Upper lobe of left lung (tissue), 6 donors: ENCODE measurements at regions not wholly inside any gene's neighbourhood (a gene's known extent, or its start where the extent isn't known, plus 50 kb on each side); places are given as distances from the start of the nearest gene placed in this dataset.
"Not testable (repeated sequence)": the region's sequence is repeated elsewhere in the genome, so short reads cannot be mapped to it uniquely, and the experiment has no call there.

Experiments used
- ATAC-seq, 2 donors: fragments of 200-7000 bp; cut with Tn5 transposase; one replicate each; pipeline ENCODE4 v1.9.1; 2022; ENCODE audit warnings: mild to moderate bottlenecking in 2 of 2, moderate library complexity in 2 of 2; ENCODE audit not compliant: low FRiP score in 2 of 2
- DNase-seq, 2 donors: peaks; one replicate each; pipeline ENCODE4 v3.0.0-alpha.2; 2019 to 2020
- H3K27ac ChIP-seq, 4 donors: fragments of 200-600 bp; sonication (generic); one replicate each; pipeline ENCODE4 v1.5.1; 2016 to 2019
- H3K27me3 ChIP-seq, 4 donors: fragments of 200-600 bp; sonication (generic); one replicate each; pipeline ENCODE4 v1.5.1; 2017 to 2019
- H3K36me3 ChIP-seq, 4 donors: fragments of 200-600 bp; sonication (generic); one replicate each; pipeline ENCODE4 v1.5.1; 2016 to 2019
- H3K4me1 ChIP-seq, 4 donors: fragments of 200-600 bp; sonication (generic); one replicate each; pipeline ENCODE4 v1.5.1; 2018 to 2019
- H3K4me3 ChIP-seq, 4 donors: fragments of 200-600 bp; sonication (generic); one replicate each; pipeline ENCODE4 v1.5.1; 2017 to 2019; ENCODE audit warnings: mild to moderate bottlenecking in 2 of 4, moderate library complexity in 1 of 4
- H3K9me3 ChIP-seq, 4 donors: fragments of 200-600 bp; sonication (generic); one replicate each; pipeline ENCODE4 v1.5.1; 2018 to 2019
- EP300 ChIP-seq, 4 donors: sonication (generic); formaldehyde crosslinking; IDR thresholded peaks; one replicate each; pipeline ENCODE4 v1.5.1; 2017; ENCODE audit warnings: antibody characterized with exemption in 4 of 4, control low read depth in 2 of 4
- POLR2A ChIP-seq, 4 donors: fragments of 450-650 bp; IDR thresholded peaks; one replicate each; pipeline ENCODE4 v1.5.1; 2016 to 2017; ENCODE audit warnings: antibody characterized with exemption in 4 of 4, mild to moderate bottlenecking in 2 of 4
- POLR2AphosphoS5 ChIP-seq, 2 donors: sonication (generic); formaldehyde crosslinking; IDR thresholded peaks; one replicate each; pipeline ENCODE4 v1.5.1; 2017; ENCODE audit warnings: antibody characterized with exemption in 2 of 2
- WGBS, 2 donors: methylation state at CpG; one replicate each; pipeline ENCODE4 v1.1.5; 2017 to 2018; 5-methylcytosine and 5-hydroxymethylcytosine counted together
- TF ChIP-seq, protein P1 (sequence below), 6 experiments: fragments of 450-650 bp in 4 of 6; fragments of 200-600 bp in 2 of 6; sonication (generic) in 2 of 6; IDR thresholded peaks; one replicate each; pipeline ENCODE4 v1.5.1; 2016 to 2019; ENCODE audit warnings: antibody characterized with exemption in 6 of 6
- donor health status: DM: no; HTN: no; CAD: no; lungs with moderate emphysema.
- donor health status: DM: no; HTN: yes; CAD: no; lungs with severe emphysema.

DNA sequence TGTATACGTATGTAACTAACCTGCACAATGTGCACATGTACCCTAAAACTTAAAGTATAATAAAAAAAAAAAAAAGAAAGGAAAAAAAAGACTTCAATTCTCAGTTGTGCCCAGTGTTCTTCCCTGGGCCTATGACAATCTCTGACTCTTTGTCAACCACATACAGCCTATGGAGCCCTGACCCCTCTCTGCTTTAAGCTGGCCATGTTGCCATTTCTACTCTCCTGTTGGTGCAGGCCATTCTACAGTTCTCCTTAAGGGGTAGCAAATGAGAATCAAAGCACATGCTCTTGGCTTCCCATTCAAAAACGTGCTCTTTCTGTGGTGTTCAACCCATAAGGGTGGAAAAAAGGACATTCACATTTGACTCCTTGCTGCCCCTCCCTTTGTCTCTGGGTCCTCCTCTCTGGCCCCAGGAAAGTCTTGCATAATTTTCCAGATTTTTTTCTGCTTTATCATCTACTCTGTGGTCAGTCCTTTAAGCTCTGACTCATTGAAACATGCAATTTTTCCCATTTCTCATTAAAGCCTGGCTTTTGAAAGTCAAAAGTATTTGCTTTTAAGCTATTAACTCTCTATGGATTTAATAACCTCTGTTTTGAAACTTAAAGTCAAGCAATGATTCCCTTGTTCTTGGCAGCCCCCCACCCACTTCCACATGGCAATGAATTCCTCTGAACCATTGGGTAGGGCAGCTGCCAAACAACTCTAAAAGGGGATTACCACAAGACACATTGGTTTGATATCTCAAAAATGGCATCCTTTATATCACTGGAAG is 208.6 kb upstream of the MCHR2 start:
- Histone ChIP-seq H3K4me3 (no peak overlapping the region), H3K4me1 (no peaks in the 10 kb centered on the region), H3K27ac (no peak overlapping the region), H3K27me3 (no peaks in the 10 kb centered on the region), H3K9me3 (no peaks in the 10 kb centered on the region), H3K36me3 (no peaks in the 10 kb centered on the region)
- DNase-seq = no peak
- ATAC-seq = peak; percentile 49 to 95
- WGBS, 2 donors = 62 to 67% methylated on average over 2 of the region's 2 CpGs
- no peak for TF ChIP-seq POLR2A (IDR thresholded peaks at IDR 0.05)
- TF ChIP-seq, protein P1, sequence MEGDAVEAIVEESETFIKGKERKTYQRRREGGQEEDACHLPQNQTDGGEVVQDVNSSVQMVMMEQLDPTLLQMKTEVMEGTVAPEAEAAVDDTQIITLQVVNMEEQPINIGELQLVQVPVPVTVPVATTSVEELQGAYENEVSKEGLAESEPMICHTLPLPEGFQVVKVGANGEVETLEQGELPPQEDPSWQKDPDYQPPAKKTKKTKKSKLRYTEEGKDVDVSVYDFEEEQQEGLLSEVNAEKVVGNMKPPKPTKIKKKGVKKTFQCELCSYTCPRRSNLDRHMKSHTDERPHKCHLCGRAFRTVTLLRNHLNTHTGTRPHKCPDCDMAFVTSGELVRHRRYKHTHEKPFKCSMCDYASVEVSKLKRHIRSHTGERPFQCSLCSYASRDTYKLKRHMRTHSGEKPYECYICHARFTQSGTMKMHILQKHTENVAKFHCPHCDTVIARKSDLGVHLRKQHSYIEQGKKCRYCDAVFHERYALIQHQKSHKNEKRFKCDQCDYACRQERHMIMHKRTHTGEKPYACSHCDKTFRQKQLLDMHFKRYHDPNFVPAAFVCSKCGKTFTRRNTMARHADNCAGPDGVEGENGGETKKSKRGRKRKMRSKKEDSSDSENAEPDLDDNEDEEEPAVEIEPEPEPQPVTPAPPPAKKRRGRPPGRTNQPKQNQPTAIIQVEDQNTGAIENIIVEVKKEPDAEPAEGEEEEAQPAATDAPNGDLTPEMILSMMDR (IDR thresholded peaks at IDR 0.05) = no peak

DNA sequence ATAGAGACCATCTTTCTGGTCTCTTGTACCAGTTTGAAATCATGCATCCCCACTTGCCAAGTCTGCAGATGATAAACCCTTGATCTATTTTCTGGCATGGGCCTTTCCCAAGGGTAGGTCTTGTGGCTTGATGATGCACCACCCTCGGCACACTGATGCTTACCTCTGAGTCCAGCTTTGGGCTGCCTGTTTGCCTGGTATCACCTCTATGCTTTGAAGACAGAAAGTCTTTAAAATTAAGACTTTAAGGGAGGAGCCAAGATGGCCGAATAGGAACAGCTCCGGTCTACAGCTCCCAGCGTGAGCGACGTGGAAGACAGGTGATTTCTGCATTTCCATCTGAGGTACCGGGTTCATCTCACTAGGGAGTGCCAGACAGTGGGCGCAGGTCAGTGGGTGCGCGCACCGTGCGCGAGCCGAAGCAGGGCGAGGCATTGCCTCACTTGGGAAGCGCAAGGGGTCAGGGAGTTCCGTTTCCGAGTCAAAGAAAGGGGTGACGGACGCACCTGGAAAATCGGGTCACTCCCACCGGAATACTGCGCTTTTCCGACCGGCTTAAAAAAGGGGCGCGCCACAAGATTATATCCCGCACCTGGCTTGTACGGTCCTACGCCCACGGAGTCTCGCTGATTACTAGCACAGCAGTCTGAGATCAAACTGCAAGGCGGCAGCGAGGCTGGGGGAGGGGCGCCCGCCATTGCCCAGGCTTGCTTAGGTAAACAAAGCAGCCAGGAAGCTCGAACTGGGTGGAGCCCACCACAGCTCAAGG is 202.4 kb upstream of the MCHR2 start:
- H3K9me3 ChIP-seq, ATAC-seq, H3K36me3 ChIP-seq, H3K27me3 ChIP-seq, H3K4me3 ChIP-seq, H3K4me1 ChIP-seq, H3K27ac ChIP-seq: not testable (repeated sequence)
- 89 to 90% methylated on average over 32 to 36 of the region's 37 CpGs for WGBS, 2 donors
- peak in 1 of 2 donors; percentile 4 for DNase-seq

DNA sequence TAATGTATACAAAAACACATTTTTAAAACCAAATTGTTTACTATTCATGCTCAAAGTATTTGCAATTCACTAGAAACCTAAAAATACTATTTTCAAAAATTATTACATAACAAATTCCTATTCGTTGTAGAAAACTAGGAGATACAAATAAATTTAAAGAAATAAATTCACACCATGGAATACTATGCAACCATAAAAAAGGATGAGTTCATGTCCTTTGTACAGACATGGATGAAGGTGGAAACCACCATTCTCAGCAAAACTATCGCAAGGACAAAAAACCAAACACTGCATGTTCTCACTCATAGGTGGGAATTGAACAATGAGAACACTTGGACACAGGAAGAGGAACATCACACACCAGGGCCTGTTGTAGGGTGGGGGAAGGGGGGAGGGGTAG is 201.2 kb upstream of the MCHR2 start:
- H3K27me3 ChIP-seq, DNase-seq, H3K4me3 ChIP-seq, H3K36me3 ChIP-seq, ATAC-seq, H3K9me3 ChIP-seq, H3K27ac ChIP-seq, H3K4me1 ChIP-seq: not testable (repeated sequence)
- WGBS, 2 donors = 84 to 86% methylated on average over 2 of the region's 2 CpGs

DNA sequence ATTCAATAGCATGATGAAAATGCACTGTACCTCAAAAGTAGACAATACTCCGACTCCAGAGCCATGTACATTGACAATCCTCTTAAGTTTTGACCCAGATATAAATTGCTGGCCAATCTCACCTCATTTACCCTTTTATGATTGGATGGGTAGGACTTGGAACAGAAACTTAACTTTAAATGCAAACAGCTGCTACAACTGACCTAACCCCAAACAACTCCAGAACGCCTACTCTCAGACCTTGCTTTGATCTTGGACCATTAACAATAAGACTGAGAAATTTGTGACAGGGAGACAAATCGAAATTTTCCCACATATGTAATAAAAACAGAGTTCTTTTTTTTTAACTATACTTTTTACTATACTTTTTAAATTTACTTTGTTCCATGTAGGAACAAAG is 200.5 kb upstream of the MCHR2 start:
- ATAC-seq = no peak
- WGBS, 2 donors = 50 to 56% methylated on average over 3 of the region's 3 CpGs
- H3K27me3 ChIP-seq = no peaks in the 10 kb centered on the region
- DNase-seq = no peak
- H3K36me3 ChIP-seq = no peaks in the 10 kb centered on the region
- no peaks in the 10 kb centered on the region for H3K9me3 ChIP-seq
- no peaks in the 10 kb centered on the region for H3K4me1 ChIP-seq
- H3K27ac ChIP-seq = no peak overlapping the region
- no peak overlapping the region for H3K4me3 ChIP-seq
- no peak for TF ChIP-seq EP300 (IDR thresholded peaks at IDR 0.05)
- TF ChIP-seq POLR2A (IDR thresholded peaks at IDR 0.05) = no peak
- TF ChIP-seq, protein P1 (IDR thresholded peaks at IDR 0.05) = no peak
- TF ChIP-seq POLR2AphosphoS5 (IDR thresholded peaks at IDR 0.05) = no peak

DNA sequence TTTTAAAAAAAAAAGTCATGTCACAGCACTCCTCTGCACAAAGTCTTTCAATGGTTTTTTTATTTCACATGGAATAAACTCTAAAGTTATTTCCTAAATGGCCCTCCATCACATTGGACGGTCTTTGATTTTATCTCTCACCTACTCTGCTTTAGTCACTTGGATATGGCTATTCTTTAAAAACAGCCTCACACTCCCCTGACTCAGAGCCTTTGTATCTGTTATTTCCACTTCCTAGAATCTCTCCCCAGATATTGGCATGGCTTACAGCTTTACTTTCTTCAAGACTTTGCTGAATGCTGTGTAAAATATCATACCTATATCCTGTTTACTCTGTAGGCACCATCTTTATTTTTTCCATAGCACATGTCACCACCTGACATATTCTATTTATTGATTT is 194.7 kb upstream of the MCHR2 start:
- Histone ChIP-seq H3K27me3 (no peaks in the 10 kb centered on the region), H3K4me1 (no peaks in the 10 kb centered on the region), H3K4me3 (no peak overlapping the region), H3K9me3 (no peaks in the 10 kb centered on the region), H3K36me3 (no peaks in the 10 kb centered on the region), H3K27ac (no peak overlapping the region)
- no peak for ATAC-seq
- TF ChIP-seq POLR2AphosphoS5 (IDR thresholded peaks at IDR 0.05) (no peak), EP300 (IDR thresholded peaks at IDR 0.05) (no peak), POLR2A (IDR thresholded peaks at IDR 0.05) (no peak)
- TF ChIP-seq, protein P1 (IDR thresholded peaks at IDR 0.05) = no peak
- no peak for DNase-seq
- 71 to 80% methylated on average over 1 of the region's 1 CpG for WGBS, 2 donors

DNA sequence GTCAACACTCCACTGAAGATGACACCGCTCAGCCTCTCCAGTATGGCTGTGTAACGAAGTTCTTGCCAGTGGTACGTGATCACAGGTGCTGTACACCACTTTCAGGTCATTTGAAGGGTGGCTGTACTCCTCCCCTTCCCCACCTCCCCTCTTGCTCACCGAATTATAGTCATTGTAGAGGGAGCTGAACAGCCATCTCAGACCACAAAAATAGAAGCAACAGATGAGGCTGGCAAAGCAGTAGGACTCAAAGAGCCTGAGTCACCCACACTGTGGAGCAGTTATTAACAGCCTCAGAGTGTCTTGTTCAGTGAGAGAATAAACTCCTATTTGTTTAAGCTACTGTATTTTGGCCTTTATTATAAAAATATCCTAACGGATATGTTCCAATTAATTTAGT is 192.5 kb upstream of the MCHR2 start:
- DNase-seq (no peak), ATAC-seq (no peak)
- H3K27ac ChIP-seq = no peak overlapping the region
- no peak overlapping the region for H3K4me3 ChIP-seq
- no peak for TF ChIP-seq EP300 (IDR thresholded peaks at IDR 0.05)
- TF ChIP-seq, protein P1 (IDR thresholded peaks at IDR 0.05) = no peak
- TF ChIP-seq POLR2A (IDR thresholded peaks at IDR 0.05) = no peak
- WGBS, 2 donors = 73 to 75% methylated on average over 5 of the region's 5 CpGs
- no peaks in the 10 kb centered on the region for H3K27me3 ChIP-seq
- H3K36me3 ChIP-seq = no peaks in the 10 kb centered on the region
- H3K9me3 ChIP-seq = no peaks in the 10 kb centered on the region
- no peaks in the 10 kb centered on the region for H3K4me1 ChIP-seq
